ENCODE measurements at regions not wholly inside any gene's neighbourhood (a gene's known extent, or its start where the extent isn't known, plus 50 kb on each side); places are given as distances from the start of the nearest gene placed in this dataset.
"Not testable (repeated sequence)": the region's sequence is repeated elsewhere in the genome, so short reads cannot be mapped to it uniquely, and the experiment has no call there.

DNA sequence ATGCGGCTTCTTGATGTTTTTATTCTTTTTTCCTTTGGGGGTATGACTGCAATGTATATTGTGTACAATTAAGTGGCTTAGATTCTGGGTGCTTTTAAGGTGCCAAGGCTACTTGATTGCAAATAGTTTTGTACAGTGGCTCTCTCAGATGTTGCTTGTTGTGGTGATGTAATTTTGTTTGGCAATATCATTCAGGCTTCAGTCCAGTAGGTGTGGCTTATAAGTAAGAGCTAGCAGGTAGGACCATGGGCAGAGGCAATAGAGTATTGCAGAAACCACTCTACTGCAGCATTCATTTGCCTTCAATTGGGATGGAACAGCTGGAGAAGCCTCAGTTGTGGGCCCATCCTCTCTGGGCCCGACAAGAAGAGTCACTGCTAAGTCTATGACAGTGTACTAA lies 407.9 kb upstream of the MAN1A1 start:
- Mint-ChIP-seq H3K27ac (no peak overlapping the region), H3K9me3 (peaks cover 0 to 6% (median 0%) of the 10 kb centered on the region in 7 donors), H3K4me1 (no peaks in the 10 kb centered on the region), H3K4me3 (no peak overlapping the region), H3K36me3 (no peaks in the 10 kb centered on the region), H3K27me3 (ENCODE audit: low read depth in 3 of 3) (peaks cover 0 to 2% (median 1%) of the 10 kb centered on the region in 3 donors)
- Histone ChIP-seq H4K20me1 (ENCODE audit: insufficient read depth, low read length) (no peaks in the 10 kb centered on the region), H3K9me3 (replicated peaks in 1 of 2; ENCODE audit: control insufficient read depth in 1 of 2, insufficient read depth in 1 of 2, low read length in 2 of 2) (no peaks in the 10 kb centered on the region), H3K4me1 (ENCODE audit: control insufficient read depth in 1 of 2, insufficient read depth in 2 of 2, low read length in 2 of 2) (no peaks in the 10 kb centered on the region), H3K4me2 (replicated peaks; ENCODE audit: extremely low read depth, low read length, poor library complexity, severe bottlenecking) (no peak overlapping the region), H3K4me3 (replicated peaks in 1 of 3; ENCODE audit: low read depth in 2 of 3, low read length in 3 of 3) (no peak overlapping the region), H3K36me3 (replicated peaks in 1 of 2; ENCODE audit: control insufficient read depth in 1 of 2, insufficient read depth in 2 of 2, low read length in 2 of 2) (no peaks in the 10 kb centered on the region), H3K27me3 (ENCODE audit: control insufficient read depth in 2 of 2, insufficient read depth in 2 of 2, low read length in 2 of 2) (no peaks in the 10 kb centered on the region), H2AFZ (ENCODE audit: insufficient read depth, low read depth, low read length, poor library complexity, severe bottlenecking) (no peak overlapping the region), H3K9ac (ENCODE audit: insufficient read depth, low read length, poor library complexity, severe bottlenecking) (no peak overlapping the region), H3K79me2 (ENCODE audit: insufficient read depth, low read length) (no peaks in the 10 kb centered on the region), H3K27ac (ENCODE audit: low read depth in 1 of 2, low read length in 2 of 2) (no peak overlapping the region)
- WGBS (ENCODE audit: insufficient coverage): no CpG with 5 or more reads among the region's 2 CpGs
- no peak for TF ChIP-seq CTCF (IDR thresholded peaks at IDR 0.05)
- no peak for DNase-seq
- intact Hi-C loops (cut with micrococcal nuclease): no loop called here

GRCh38 chr6:119749335-119749734 lies 399.8 kb upstream of the MAN1A1 start:
- no peak overlapping the region for H3K4me3 Mint-ChIP-seq
- no peak overlapping the region for H3K9ac ChIP-seq (ENCODE audit: insufficient read depth, low read length, poor library complexity, severe bottlenecking)
- no peak overlapping the region for H3K27ac ChIP-seq (ENCODE audit: low read depth in 1 of 2, low read length in 2 of 2)
- WGBS (ENCODE audit: insufficient coverage): no CpG with 5 or more reads among the region's 4 CpGs
- no peaks in the 10 kb centered on the region for H3K79me2 ChIP-seq (ENCODE audit: insufficient read depth, low read length)
- no peak overlapping the region for H3K4me3 ChIP-seq (replicated peaks in 1 of 3; ENCODE audit: low read depth in 2 of 3, low read length in 3 of 3)
- peaks cover 4% of the 10 kb centered on the region for H3K4me1 Mint-ChIP-seq
- H3K9me3 Mint-ChIP-seq: peaks cover 0 to 18% (median 4%) of the 10 kb centered on the region in 7 donors
- intact Hi-C loops (cut with micrococcal nuclease): no loop called here
- H3K36me3 Mint-ChIP-seq: no peaks in the 10 kb centered on the region
- no peaks in the 10 kb centered on the region for H3K27me3 Mint-ChIP-seq (ENCODE audit: low read depth in 3 of 3)
- no peaks in the 10 kb centered on the region for H3K36me3 ChIP-seq (replicated peaks in 1 of 2; ENCODE audit: control insufficient read depth in 1 of 2, insufficient read depth in 2 of 2, low read length in 2 of 2)
- no peak overlapping the region for H3K27ac Mint-ChIP-seq
- H3K4me2 ChIP-seq (replicated peaks; ENCODE audit: extremely low read depth, low read length, poor library complexity, severe bottlenecking): no peak overlapping the region
- DNase-seq: no peak
- no peaks in the 10 kb centered on the region for H3K4me1 ChIP-seq (ENCODE audit: control insufficient read depth in 1 of 2, insufficient read depth in 2 of 2, low read length in 2 of 2)
- no peak overlapping the region for H2AFZ ChIP-seq (ENCODE audit: insufficient read depth, low read depth, low read length, poor library complexity, severe bottlenecking)
- no peaks in the 10 kb centered on the region for H4K20me1 ChIP-seq (ENCODE audit: insufficient read depth, low read length)
- H3K27me3 ChIP-seq (ENCODE audit: control insufficient read depth in 2 of 2, insufficient read depth in 2 of 2, low read length in 2 of 2): no peaks in the 10 kb centered on the region
- TF ChIP-seq CTCF (IDR thresholded peaks at IDR 0.05): no peak
- H3K9me3 ChIP-seq (replicated peaks in 1 of 2; ENCODE audit: control insufficient read depth in 1 of 2, insufficient read depth in 1 of 2, low read length in 2 of 2): no peaks in the 10 kb centered on the region

DNA sequence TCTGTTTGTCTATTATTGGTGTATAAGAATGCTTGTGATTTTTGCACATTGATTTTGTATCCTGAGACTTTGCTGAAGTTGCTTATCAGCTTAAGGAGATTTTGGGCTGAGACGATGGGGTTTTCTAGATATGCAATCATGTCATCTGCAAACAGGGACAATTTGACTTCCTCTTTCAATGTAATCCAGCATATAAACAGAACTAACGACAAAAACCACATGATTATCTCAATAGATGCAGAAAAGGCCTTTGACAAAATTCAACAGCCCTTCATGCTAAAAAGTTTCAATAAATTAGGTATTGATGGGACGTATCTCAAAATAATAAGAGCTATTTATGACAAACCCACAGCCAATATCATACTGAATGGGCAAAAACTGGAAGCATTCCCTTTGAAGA lies 399.0 kb upstream of the MAN1A1 start:
- H3K4me1 Mint-ChIP-seq; H2AFZ ChIP-seq (ENCODE audit: insufficient read depth, low read depth, low read length, poor library complexity, severe bottlenecking); DNase-seq; H4K20me1 ChIP-seq (ENCODE audit: insufficient read depth, low read length); H3K27me3 ChIP-seq (ENCODE audit: control insufficient read depth in 2 of 2, insufficient read depth in 2 of 2, low read length in 2 of 2); H3K4me1 ChIP-seq (ENCODE audit: control insufficient read depth in 1 of 2, insufficient read depth in 2 of 2, low read length in 2 of 2); H3K36me3 ChIP-seq (replicated peaks in 1 of 2; ENCODE audit: control insufficient read depth in 1 of 2, insufficient read depth in 2 of 2, low read length in 2 of 2); H3K27ac Mint-ChIP-seq; H3K27me3 Mint-ChIP-seq (ENCODE audit: low read depth in 3 of 3); H3K4me3 ChIP-seq (replicated peaks in 1 of 3; ENCODE audit: low read depth in 2 of 3, low read length in 3 of 3); H3K79me2 ChIP-seq (ENCODE audit: insufficient read depth, low read length); intact Hi-C loops (cut with micrococcal nuclease); H3K9me3 ChIP-seq (replicated peaks in 1 of 2; ENCODE audit: control insufficient read depth in 1 of 2, insufficient read depth in 1 of 2, low read length in 2 of 2); H3K36me3 Mint-ChIP-seq; H3K27ac ChIP-seq (ENCODE audit: low read depth in 1 of 2, low read length in 2 of 2); H3K4me2 ChIP-seq (replicated peaks; ENCODE audit: extremely low read depth, low read length, poor library complexity, severe bottlenecking); H3K9ac ChIP-seq (ENCODE audit: insufficient read depth, low read length, poor library complexity, severe bottlenecking); H3K4me3 Mint-ChIP-seq: not testable (repeated sequence)
- no CpG with 5 or more reads among the region's 3 CpGs for WGBS (ENCODE audit: insufficient coverage)
- peaks cover 0 to 16% (median 4%) of the 10 kb centered on the region in 7 donors for H3K9me3 Mint-ChIP-seq
